Lung microvascular endothelial cell (primary cell): ENCODE measurements at regions not wholly inside any gene's neighbourhood (a gene's known extent, or its start where the extent isn't known, plus 50 kb on each side); places are given as distances from the start of the nearest gene placed in this dataset.
A peak's percentile ranks its signal among the peaks of the same experiment; 100 is the strongest.
"Not testable (repeated sequence)": the region's sequence is repeated elsewhere in the genome, so short reads cannot be mapped to it uniquely, and the experiment has no call there.

Source experiments
- DNase-seq, 2 donors: peaks; one replicate each; pipeline versions ENCODE4 v3.0.0 to v3.0.0-alpha.2; 2010; ENCODE audit warnings: low read depth in 2 of 2

- DNase-seq: no peak
These were observed 137.1 kb downstream of the ELOVL4 start for GRCh38 chr6:79810185-79810705.

- no peak for DNase-seq
These were observed 138.4 kb downstream of the ELOVL4 start for GRCh38 chr6:79808921-79809320.

- DNase-seq: not testable (repeated sequence)
These were observed 140.7 kb downstream of the ELOVL4 start for GRCh38 chr6:79806661-79807060.

GRCh38 chr6:79804732-79805131 is 142.6 kb downstream of the ELOVL4 start:
- no peak for DNase-seq

- DNase-seq: no peak
These were observed 143.4 kb downstream of the ELOVL4 start for GRCh38 chr6:79803917-79804316.

- DNase-seq: no peak
These were observed 144.6 kb downstream of the ELOVL4 start for GRCh38 chr6:79802657-79803300.

- DNase-seq: no peak
These were observed 146.0 kb downstream of the ELOVL4 start for GRCh38 chr6:79801362-79801761.

- no peak for DNase-seq
These were observed 148.5 kb downstream of the ELOVL4 start for GRCh38 chr6:79798841-79799240.

GRCh38 chr6:79797912-79798311 is 149.4 kb downstream of the ELOVL4 start:
- DNase-seq: no peak

GRCh38 chr6:79797163-79797764 is 150.1 kb downstream of the ELOVL4 start:
- no peak for DNase-seq

- no peak for DNase-seq
These were observed 151.2 kb downstream of the ELOVL4 start for GRCh38 chr6:79796197-79796596.

- DNase-seq: no peak
These were observed 157.5 kb downstream of the ELOVL4 start for GRCh38 chr6:79789896-79790295.

GRCh38 chr6:79788756-79789155 is 157.6 kb downstream of the SH3BGRL2 start:
- DNase-seq: no peak

- DNase-seq: no peak
These were observed 156.5 kb downstream of the SH3BGRL2 start for GRCh38 chr6:79787626-79788025.

- no peak for DNase-seq
These were observed 153.2 kb downstream of the SH3BGRL2 start for GRCh38 chr6:79784395-79784753.

GRCh38 chr6:79783670-79784394 is 152.7 kb downstream of the SH3BGRL2 start:
- no peak for DNase-seq

- DNase-seq: no peak
These were observed 151.9 kb downstream of the SH3BGRL2 start for GRCh38 chr6:79782792-79783580.

GRCh38 chr6:79781916-79782315 is 150.8 kb downstream of the SH3BGRL2 start:
- no peak for DNase-seq

GRCh38 chr6:79780881-79781280 is 149.8 kb downstream of the SH3BGRL2 start:
- DNase-seq: no peak

GRCh38 chr6:79778816-79779215 is 147.7 kb downstream of the SH3BGRL2 start:
- no peak for DNase-seq

- peak; percentile 64 to 75 for DNase-seq
These were observed 146.8 kb downstream of the SH3BGRL2 start for GRCh38 chr6:79777713-79778579.
